ENCODE measurements at regions not wholly inside any gene's neighbourhood (a gene's known extent, or its start where the extent isn't known, plus 50 kb on each side); places are given as distances from the start of the nearest gene placed in this dataset.

DNA sequence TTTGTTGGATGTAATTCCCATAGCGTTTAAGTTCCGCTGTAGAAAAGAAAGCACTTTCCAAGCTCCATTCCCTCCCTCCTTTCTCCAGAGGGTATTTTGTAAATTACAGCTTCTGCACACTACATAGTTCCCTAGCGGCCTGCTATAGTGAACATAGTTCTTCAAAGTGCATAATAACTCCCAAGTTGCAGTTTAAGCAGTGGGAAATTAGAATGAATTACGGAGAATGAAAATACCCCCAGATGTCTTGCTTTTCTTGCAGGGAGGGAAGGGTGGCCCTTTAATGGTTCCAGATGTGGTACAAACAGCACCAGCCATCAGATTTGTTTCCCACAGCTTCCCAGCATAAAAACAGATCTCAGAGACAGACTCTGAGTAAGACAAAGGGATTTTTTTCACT is 893.9 kb downstream of the SUCLG1 start:
- intact Hi-C loops (cut with micrococcal nuclease): no loop called here
- TF ChIP-seq, protein P1, sequence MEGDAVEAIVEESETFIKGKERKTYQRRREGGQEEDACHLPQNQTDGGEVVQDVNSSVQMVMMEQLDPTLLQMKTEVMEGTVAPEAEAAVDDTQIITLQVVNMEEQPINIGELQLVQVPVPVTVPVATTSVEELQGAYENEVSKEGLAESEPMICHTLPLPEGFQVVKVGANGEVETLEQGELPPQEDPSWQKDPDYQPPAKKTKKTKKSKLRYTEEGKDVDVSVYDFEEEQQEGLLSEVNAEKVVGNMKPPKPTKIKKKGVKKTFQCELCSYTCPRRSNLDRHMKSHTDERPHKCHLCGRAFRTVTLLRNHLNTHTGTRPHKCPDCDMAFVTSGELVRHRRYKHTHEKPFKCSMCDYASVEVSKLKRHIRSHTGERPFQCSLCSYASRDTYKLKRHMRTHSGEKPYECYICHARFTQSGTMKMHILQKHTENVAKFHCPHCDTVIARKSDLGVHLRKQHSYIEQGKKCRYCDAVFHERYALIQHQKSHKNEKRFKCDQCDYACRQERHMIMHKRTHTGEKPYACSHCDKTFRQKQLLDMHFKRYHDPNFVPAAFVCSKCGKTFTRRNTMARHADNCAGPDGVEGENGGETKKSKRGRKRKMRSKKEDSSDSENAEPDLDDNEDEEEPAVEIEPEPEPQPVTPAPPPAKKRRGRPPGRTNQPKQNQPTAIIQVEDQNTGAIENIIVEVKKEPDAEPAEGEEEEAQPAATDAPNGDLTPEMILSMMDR (IDR thresholded peaks at IDR 0.05; ENCODE audit: borderline replicate concordance): no peak
- DNase-seq: no peak
- Histone ChIP-seq H3K27me3 (ENCODE audit: low read depth) (no peaks in the 10 kb centered on the region), H3K36me3 (no peaks in the 10 kb centered on the region), H3K27ac (replicated peaks) (no peak overlapping the region), H3K4me3 (no peak overlapping the region), H3K4me1 (no peaks in the 10 kb centered on the region), H3K9me3 (replicated peaks) (peaks cover 7% of the 10 kb centered on the region)

DNA sequence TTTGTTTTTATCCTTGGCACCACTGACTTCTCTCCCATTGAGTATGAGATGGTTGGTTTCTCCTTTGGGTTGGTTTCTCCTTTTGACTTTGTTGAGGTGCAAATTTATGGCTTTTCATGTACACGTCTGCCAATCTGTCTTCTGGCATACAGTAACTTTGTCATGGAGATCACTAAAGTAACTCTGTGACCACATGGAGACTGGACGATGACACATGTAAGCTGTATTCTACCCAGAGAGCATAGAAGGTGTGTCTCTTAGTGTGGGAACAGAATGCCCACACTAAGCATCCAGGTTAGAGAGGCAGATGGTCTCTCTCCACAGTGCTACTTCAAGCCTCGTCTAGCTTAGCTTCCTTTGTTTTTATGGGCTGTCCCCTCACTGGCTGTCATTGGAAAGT is 897.5 kb downstream of the SUCLG1 start:
- no peaks in the 10 kb centered on the region for H3K36me3 ChIP-seq
- H3K4me1 ChIP-seq: no peaks in the 10 kb centered on the region
- H3K27me3 ChIP-seq (ENCODE audit: low read depth): no peaks in the 10 kb centered on the region
- TF ChIP-seq, protein P1 (IDR thresholded peaks at IDR 0.05; ENCODE audit: borderline replicate concordance): no peak
- DNase-seq: no peak
- no peak overlapping the region for H3K27ac ChIP-seq (replicated peaks)
- intact Hi-C loops (cut with micrococcal nuclease): no loop called here
- H3K9me3 ChIP-seq (replicated peaks): peaks cover 9% of the 10 kb centered on the region
- no peak overlapping the region for H3K4me3 ChIP-seq

DNA sequence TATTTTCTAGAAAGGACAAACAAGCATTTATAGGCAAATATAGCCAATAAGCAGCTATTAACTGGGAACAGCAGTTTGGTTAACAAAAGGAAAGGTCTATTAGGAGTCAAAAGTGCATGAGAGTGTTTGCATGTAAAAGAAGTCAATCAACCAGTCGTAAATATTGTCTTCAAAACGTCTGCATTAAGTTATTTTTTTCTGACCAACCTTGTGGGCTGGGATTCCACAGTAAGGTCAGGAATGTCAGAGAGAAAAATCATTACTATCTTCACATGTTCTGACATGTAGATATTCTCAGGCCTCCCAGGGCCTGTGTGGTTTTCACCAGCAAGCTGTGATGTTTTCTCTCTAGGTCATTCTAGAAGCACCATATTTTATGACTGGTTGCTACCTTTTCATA is 922.5 kb downstream of the SUCLG1 start:
- no peaks in the 10 kb centered on the region for H3K4me1 ChIP-seq
- no peak overlapping the region for H3K27ac ChIP-seq (replicated peaks)
- DNase-seq: no peak
- TF ChIP-seq, protein P1 (IDR thresholded peaks at IDR 0.05; ENCODE audit: borderline replicate concordance): no peak
- H3K9me3 ChIP-seq (replicated peaks): no peaks in the 10 kb centered on the region
- H3K27me3 ChIP-seq (ENCODE audit: low read depth): no peaks in the 10 kb centered on the region
- no peaks in the 10 kb centered on the region for H3K36me3 ChIP-seq
- no peak overlapping the region for H3K4me3 ChIP-seq
- intact Hi-C loops (cut with micrococcal nuclease): no loop called here

DNA sequence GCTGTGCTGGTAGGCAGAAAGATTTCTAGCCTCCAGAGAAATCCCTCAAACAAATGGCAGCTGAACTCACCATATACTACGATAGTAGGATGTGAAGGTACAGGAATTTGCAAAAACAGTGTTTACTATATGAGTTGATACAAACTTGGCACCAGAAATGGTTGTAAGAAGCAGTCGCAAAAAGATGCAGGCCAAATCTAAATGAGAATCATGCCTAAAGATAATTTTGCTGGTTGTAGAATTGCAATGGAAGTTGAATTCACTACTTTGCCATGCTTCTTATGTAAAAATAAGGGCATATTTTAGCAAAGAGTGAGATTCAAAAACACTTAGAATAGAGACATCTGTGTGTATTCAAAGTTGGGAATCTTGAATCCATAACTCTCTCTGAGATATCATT is 924.7 kb downstream of the SUCLG1 start:
- Histone ChIP-seq H3K36me3 (no peaks in the 10 kb centered on the region), H3K27me3 (ENCODE audit: low read depth) (no peaks in the 10 kb centered on the region), H3K27ac (replicated peaks) (no peak overlapping the region), H3K4me1 (no peaks in the 10 kb centered on the region), H3K9me3 (replicated peaks) (no peaks in the 10 kb centered on the region), H3K4me3 (no peak overlapping the region)
- TF ChIP-seq, protein P1 (IDR thresholded peaks at IDR 0.05; ENCODE audit: borderline replicate concordance): no peak
- intact Hi-C loops (cut with micrococcal nuclease): no loop called here
- no peak for DNase-seq

DNA sequence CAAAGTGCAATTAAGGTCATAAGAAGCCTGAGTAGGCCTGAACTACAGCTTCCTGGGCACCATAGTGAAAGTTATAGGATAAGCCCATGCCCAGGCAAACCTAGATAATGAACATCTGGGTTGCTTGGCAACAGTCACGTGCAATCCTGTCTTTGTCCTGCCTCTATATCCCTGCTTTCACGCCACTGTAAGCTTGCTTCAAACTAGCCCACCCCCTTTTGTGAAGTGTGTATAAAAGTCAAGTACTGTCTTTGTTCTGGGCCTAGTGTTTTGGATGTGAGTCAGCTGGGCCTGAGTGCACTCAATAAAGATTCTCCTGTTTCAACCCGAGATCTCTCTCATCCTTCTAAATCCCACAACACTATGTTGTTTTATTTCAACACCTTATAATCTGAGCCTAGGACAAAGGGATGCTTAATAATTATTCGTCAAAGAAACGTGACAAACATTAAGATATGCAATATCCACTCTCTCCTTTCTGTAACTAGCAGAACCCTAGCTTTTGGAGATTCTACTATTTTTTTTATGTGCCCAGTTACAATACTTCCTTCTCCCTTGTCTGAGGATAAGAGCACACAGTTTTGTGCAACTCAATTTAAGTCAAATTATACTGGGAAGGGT is 927.8 kb downstream of the SUCLG1 start:
- no peak for DNase-seq
- intact Hi-C loops (cut with micrococcal nuclease): no loop called here
- no peak overlapping the region for H3K4me3 ChIP-seq
- no peaks in the 10 kb centered on the region for H3K9me3 ChIP-seq (replicated peaks)
- H3K36me3 ChIP-seq: no peaks in the 10 kb centered on the region
- H3K27ac ChIP-seq (replicated peaks): no peak overlapping the region
- H3K4me1 ChIP-seq: no peaks in the 10 kb centered on the region
- TF ChIP-seq, protein P1 (IDR thresholded peaks at IDR 0.05; ENCODE audit: borderline replicate concordance): no peak
- H3K27me3 ChIP-seq (ENCODE audit: low read depth): no peaks in the 10 kb centered on the region

Data from left ventricle myocardium inferior (tissue), 1 donor.